Ishikawa (cell line): ENCODE measurements at regions not wholly inside any gene's neighbourhood (a gene's known extent, or its start where the extent isn't known, plus 50 kb on each side); places are given as distances from the start of the nearest gene placed in this dataset.

Source experiments
- CEBPB ChIP-seq: IDR thresholded peaks from 2 replicates; pipeline ENCODE4 v1.6.1; 2012
- CREB1 ChIP-seq: IDR thresholded peaks from 2 replicates; pipeline ENCODE4 v1.6.1; 2012; ENCODE audit warnings: low read depth
- EGR1 ChIP-seq: IDR thresholded peaks from 2 replicates; pipeline ENCODE4 v1.6.1; 2012
- EP300 ChIP-seq: IDR thresholded peaks from 2 replicates; pipeline ENCODE4 v1.6.1; 2012; ENCODE audit warnings: borderline replicate concordance
- FOXM1 ChIP-seq: IDR thresholded peaks from 2 replicates; pipeline ENCODE4 v1.6.1; 2012; ENCODE audit warnings: low read depth, borderline replicate concordance
- NFIC ChIP-seq: IDR thresholded peaks from 2 replicates; pipeline ENCODE4 v1.6.1; 2012
- RAD21 ChIP-seq: IDR thresholded peaks from 2 replicates; pipeline ENCODE4 v1.6.1; 2012; ENCODE audit warnings: low read depth
- REST ChIP-seq: IDR thresholded peaks from 2 replicates; pipeline ENCODE4 v1.6.1; 2012; ENCODE audit warnings: low read depth, mild to moderate bottlenecking
- TAF1 ChIP-seq: IDR thresholded peaks from 2 replicates; pipeline ENCODE4 v1.6.1; 2012; ENCODE audit warnings: low read depth, mild to moderate bottlenecking
- TEAD4 ChIP-seq: IDR thresholded peaks from 2 replicates; pipeline ENCODE4 v1.6.1; 2012
- USF1 ChIP-seq: IDR thresholded peaks from 2 replicates; pipeline ENCODE4 v1.6.1; 2012
- YY1 ChIP-seq: IDR thresholded peaks from 2 replicates; pipeline ENCODE4 v1.6.1; 2012; ENCODE audit warnings: low read depth
- TF ChIP-seq, protein P1 (sequence below): IDR thresholded peaks from 2 replicates; pipeline ENCODE4 v1.6.1; 2012

GRCh38 chr5:68924481-68925145 lies 169.2 kb upstream of the SLC30A5 start:
- TF ChIP-seq USF1 (no peak), TAF1 (no peak), EP300 (no peak), REST (no peak), NFIC (no peak), CREB1 (no peak), TEAD4 (no peak), RAD21 (no peak), FOXM1 (no peak), EGR1 (no peak), YY1 (no peak), CEBPB (no peak)
- TF ChIP-seq, protein P1, sequence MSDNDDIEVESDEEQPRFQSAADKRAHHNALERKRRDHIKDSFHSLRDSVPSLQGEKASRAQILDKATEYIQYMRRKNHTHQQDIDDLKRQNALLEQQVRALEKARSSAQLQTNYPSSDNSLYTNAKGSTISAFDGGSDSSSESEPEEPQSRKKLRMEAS: no peak
